ENCODE measurements at regions not wholly inside any gene's neighbourhood (a gene's known extent, or its start where the extent isn't known, plus 50 kb on each side); places are given as distances from the start of the nearest gene placed in this dataset.

DNA sequence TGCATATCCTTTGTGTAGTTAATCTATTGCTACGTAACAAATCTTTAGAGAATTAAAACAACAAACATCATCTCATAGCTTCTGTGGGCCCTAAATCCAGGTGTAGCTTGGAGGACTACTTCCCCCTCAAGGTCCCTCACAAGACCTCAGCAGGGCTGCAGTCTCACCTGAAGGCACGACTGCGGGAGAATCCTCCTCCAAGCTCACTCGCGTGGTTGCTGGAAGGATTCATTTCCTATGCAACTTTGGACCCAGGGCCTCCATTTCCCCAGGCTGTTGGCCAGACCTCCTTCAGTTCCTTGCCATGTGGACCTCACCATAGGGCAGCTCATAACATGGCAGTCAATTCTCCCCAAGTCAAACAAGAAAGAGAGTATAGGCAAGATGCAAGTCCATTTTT is 140.4 kb downstream of the OAT start:
- Histone ChIP-seq H3K9me3 (ENCODE audit: control insufficient read depth in 2 of 2, low read length in 2 of 2) (peaks cover 0 to 4% of the 10 kb centered on the region in 2 donors), H3K9ac (ENCODE audit: low read length in 2 of 2) (no peak overlapping the region)

DNA sequence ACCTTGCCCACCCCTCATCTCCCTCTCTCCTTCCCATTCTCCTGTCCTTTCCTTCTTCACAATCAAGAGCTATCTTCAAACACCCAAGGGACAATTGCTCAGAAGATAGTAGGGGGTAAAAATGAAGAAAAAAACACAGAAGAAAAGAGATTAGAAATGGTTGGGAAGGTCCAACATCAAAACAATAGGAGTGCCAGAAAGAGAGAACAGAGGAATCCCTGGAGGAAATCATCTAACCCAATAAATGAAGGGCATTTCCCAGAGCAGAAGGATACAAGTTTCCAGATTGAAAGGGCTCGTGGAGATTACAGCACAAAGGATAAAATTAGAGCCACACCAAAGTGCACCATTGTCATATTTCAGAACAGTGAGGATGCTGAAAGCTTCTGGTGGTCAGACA is 145.6 kb downstream of the OAT start:
- H3K9ac ChIP-seq (ENCODE audit: low read length in 2 of 2): no peak overlapping the region
- no peaks in the 10 kb centered on the region for H3K36me3 ChIP-seq (ENCODE audit: control insufficient read depth in 2 of 2, insufficient read depth in 2 of 2, low read length in 2 of 2)
- peaks cover 6 to 11% of the 10 kb centered on the region in 2 donors for H3K9me3 ChIP-seq (ENCODE audit: control insufficient read depth in 2 of 2, low read length in 2 of 2)
- H3K4me3 ChIP-seq (ENCODE audit: low read length in 2 of 2): no peak overlapping the region
- no peaks in the 10 kb centered on the region for H3K4me1 ChIP-seq (ENCODE audit: control insufficient read depth, insufficient read depth, low read length)
- no peaks in the 10 kb centered on the region for H3K27me3 ChIP-seq (ENCODE audit: control insufficient read depth in 1 of 2, insufficient read depth in 2 of 2, low read length in 2 of 2)
- H3K27ac ChIP-seq (ENCODE audit: low read length): no peak overlapping the region

More for the DNA sequence above, 140.4 kb downstream of the OAT start:
- no peak overlapping the region for H3K27ac ChIP-seq (ENCODE audit: low read length)
- H3K36me3 ChIP-seq (ENCODE audit: control insufficient read depth in 2 of 2, insufficient read depth in 2 of 2, low read length in 2 of 2): no peaks in the 10 kb centered on the region
- no peak overlapping the region for H3K4me3 ChIP-seq (ENCODE audit: low read length in 2 of 2)
- no peaks in the 10 kb centered on the region for H3K27me3 ChIP-seq (ENCODE audit: control insufficient read depth in 1 of 2, insufficient read depth in 2 of 2, low read length in 2 of 2)
- H3K4me1 ChIP-seq (ENCODE audit: control insufficient read depth, insufficient read depth, low read length): no peaks in the 10 kb centered on the region

DNA sequence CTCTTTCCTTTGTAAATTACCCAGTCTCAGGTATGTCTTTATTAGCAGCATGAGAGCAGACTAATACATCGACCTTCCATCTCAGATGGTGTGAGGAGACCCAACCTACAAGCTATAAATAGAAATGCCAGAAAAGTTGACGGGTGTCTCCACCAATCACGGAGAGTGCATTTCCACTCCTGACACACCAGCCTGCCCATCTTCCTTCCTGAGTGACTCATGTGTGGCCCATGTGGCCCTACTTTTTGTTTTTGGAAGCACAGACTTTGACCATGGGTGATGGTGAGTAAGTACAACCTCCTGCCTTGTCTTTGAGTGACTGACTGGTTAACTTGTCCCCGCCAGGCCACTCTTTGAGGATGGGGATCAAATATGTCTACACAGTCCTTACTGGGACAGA is 147.0 kb downstream of the OAT start:
- Histone ChIP-seq H3K4me3 (ENCODE audit: low read length in 2 of 2) (no peak overlapping the region), H3K4me1 (ENCODE audit: control insufficient read depth, insufficient read depth, low read length) (peaks cover 8% of the 10 kb centered on the region), H3K9me3 (ENCODE audit: control insufficient read depth in 2 of 2, low read length in 2 of 2) (peaks cover 6 to 11% of the 10 kb centered on the region in 2 donors), H3K27me3 (ENCODE audit: control insufficient read depth in 1 of 2, insufficient read depth in 2 of 2, low read length in 2 of 2) (no peaks in the 10 kb centered on the region), H3K27ac (ENCODE audit: low read length) (no peak overlapping the region), H3K9ac (ENCODE audit: low read length in 2 of 2) (no peak overlapping the region), H3K36me3 (ENCODE audit: control insufficient read depth in 2 of 2, insufficient read depth in 2 of 2, low read length in 2 of 2) (no peaks in the 10 kb centered on the region)

DNA sequence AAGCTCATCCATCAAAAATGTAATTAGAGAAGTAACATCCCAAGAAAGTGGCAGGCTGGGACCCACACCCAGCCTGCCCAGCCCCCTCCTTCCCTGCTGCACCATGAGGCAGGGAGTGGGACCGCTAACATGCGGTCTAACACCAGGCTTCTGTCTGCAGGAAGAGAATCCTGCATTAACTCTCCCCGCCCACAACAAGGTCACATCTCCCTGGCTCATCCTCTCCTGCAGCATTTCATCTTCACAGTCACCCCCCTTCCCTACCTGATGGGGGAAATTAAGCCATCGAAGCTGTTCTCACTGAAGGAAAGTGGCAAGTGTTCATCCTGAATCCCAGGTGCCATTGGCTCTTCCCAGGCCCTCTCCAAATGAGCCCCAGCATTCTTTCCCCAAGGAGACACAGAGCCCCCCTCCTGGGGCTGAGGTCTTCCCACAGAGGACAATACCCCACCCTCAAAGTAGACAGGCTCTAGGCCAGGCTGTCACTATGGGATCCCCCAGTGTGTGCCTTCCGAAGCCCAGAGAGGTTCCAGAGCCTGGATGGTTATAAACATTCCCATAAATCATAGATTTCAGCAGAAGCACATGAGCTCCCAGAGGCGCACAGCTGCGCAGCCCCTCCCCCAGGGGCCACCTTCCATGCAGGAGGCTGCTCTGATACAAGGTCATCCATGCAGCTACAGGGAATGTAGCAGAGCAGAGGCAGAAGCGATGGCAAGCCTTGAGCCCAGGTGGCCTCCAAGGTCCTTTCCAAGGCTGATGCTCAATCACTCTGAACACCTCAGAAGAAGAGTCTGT is 148.0 kb downstream of the OAT start:
- Histone ChIP-seq H3K9me3 (ENCODE audit: control insufficient read depth in 2 of 2, low read length in 2 of 2) (peaks cover 6 to 11% of the 10 kb centered on the region in 2 donors), H3K27ac (ENCODE audit: low read length) (no peak overlapping the region), H3K4me1 (ENCODE audit: control insufficient read depth, insufficient read depth, low read length) (peaks cover 8% of the 10 kb centered on the region), H3K9ac (ENCODE audit: low read length in 2 of 2) (no peak overlapping the region), H3K27me3 (ENCODE audit: control insufficient read depth in 1 of 2, insufficient read depth in 2 of 2, low read length in 2 of 2) (no peaks in the 10 kb centered on the region), H3K36me3 (ENCODE audit: control insufficient read depth in 2 of 2, insufficient read depth in 2 of 2, low read length in 2 of 2) (no peaks in the 10 kb centered on the region), H3K4me3 (ENCODE audit: low read length in 2 of 2) (no peak overlapping the region)

DNA sequence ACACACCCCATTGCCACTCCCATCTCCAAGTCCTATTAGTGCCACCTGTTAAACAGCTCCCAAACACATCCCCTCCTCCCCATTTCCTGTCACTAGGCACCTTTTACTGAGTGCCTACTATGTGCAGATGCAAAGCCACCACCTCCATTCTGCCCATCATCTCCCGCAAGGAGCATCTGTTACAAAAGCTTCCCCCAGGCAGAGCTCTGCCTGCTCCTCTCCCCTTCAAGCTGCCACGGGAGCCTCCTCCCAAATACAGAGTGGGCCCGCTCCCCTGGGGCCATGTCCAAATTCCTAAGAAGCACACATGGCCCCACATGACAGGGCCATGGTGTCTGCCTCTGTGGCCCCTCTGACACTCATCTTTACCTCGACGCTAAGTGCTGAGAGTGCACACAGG is 149.7 kb downstream of the OAT start:
- Histone ChIP-seq H3K27me3 (ENCODE audit: control insufficient read depth in 1 of 2, insufficient read depth in 2 of 2, low read length in 2 of 2) (no peaks in the 10 kb centered on the region), H3K27ac (ENCODE audit: low read length) (no peak overlapping the region), H3K36me3 (ENCODE audit: control insufficient read depth in 2 of 2, insufficient read depth in 2 of 2, low read length in 2 of 2) (no peaks in the 10 kb centered on the region), H3K4me1 (ENCODE audit: control insufficient read depth, insufficient read depth, low read length) (peaks cover 8% of the 10 kb centered on the region), H3K9me3 (ENCODE audit: control insufficient read depth in 2 of 2, low read length in 2 of 2) (peaks cover 6 to 11% of the 10 kb centered on the region in 2 donors), H3K9ac (ENCODE audit: low read length in 2 of 2) (no peak overlapping the region), H3K4me3 (ENCODE audit: low read length in 2 of 2) (no peak overlapping the region)

DNA sequence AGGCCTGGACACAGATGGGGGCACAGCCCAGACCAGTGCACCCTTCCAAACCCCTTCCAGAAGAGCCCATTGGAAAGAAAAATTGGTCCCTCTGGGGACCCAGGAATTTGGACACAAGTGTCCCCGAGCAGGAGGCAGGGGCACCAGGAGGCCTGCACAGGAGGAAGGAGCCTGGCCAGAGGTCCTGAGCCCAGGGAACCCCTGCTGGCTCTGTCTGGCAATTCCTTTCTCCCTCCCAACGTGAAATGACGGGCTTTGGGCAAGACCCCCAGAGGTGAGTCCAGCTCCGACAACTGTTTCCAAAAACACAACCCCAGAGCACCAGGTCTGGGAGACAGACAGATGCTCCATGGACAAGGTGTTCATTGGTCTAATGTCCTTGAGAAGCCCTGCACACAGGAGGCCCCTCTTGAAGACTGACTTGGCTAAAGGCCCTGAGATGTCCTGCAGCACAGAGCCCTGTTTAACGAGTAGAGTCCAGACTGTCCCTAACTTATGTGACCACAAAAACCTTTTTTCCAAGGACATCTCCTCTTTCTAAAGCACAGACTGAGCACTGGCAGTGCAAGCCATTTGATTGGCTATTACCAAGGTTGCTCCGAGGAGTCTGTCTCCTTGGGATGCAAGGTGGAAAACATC is 150.7 kb downstream of the OAT start:
- Histone ChIP-seq H3K9ac (ENCODE audit: low read length in 2 of 2) (no peak overlapping the region), H3K27ac (ENCODE audit: low read length) (no peak overlapping the region), H3K4me3 (ENCODE audit: low read length in 2 of 2) (no peak overlapping the region), H3K9me3 (ENCODE audit: control insufficient read depth in 2 of 2, low read length in 2 of 2) (peaks cover 6 to 9% of the 10 kb centered on the region in 2 donors), H3K36me3 (ENCODE audit: control insufficient read depth in 2 of 2, insufficient read depth in 2 of 2, low read length in 2 of 2) (no peaks in the 10 kb centered on the region), H3K27me3 (ENCODE audit: control insufficient read depth in 1 of 2, insufficient read depth in 2 of 2, low read length in 2 of 2) (no peaks in the 10 kb centered on the region), H3K4me1 (ENCODE audit: control insufficient read depth, insufficient read depth, low read length) (peaks cover 8% of the 10 kb centered on the region)

DNA sequence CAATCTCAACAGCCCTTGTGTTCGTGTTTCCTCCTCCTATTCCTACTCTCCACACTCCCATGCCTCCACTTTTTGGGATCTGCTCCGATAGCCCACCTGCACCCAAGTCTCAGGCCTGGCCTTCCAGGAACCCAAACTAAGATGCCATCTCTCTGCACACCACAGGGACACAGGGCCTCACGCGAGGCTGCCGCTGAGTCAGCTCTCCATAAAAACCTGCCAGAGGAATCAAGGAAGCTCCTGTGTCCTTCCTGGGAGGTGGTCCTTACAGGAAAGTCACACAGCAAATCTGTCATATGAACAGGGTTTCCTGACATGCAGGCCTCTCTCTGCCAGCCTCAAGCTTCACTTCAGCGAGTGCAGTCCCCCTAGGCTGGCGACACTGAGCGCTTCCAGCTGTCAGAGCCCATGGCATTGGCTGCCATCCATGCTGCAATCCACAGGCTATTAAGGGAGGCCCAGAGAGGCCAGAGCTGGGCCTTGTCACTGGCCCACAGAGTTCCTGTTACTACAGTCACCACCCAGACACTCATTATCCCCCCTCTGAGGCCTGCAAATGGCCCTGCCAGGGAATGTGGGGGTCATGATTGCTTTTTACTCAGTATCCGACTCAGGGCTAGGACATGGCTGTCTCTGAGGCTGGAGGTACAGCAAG is 151.4 kb downstream of the OAT start:
- Histone ChIP-seq H3K9ac (ENCODE audit: low read length in 2 of 2) (no peak overlapping the region), H3K36me3 (ENCODE audit: control insufficient read depth in 2 of 2, insufficient read depth in 2 of 2, low read length in 2 of 2) (no peaks in the 10 kb centered on the region), H3K27me3 (ENCODE audit: control insufficient read depth in 1 of 2, insufficient read depth in 2 of 2, low read length in 2 of 2) (no peaks in the 10 kb centered on the region), H3K4me3 (ENCODE audit: low read length in 2 of 2) (no peak overlapping the region), H3K27ac (ENCODE audit: low read length) (no peak overlapping the region), H3K4me1 (ENCODE audit: control insufficient read depth, insufficient read depth, low read length) (peaks cover 8% of the 10 kb centered on the region), H3K9me3 (ENCODE audit: control insufficient read depth in 2 of 2, low read length in 2 of 2) (peaks cover 3 to 6% of the 10 kb centered on the region in 2 donors)

DNA sequence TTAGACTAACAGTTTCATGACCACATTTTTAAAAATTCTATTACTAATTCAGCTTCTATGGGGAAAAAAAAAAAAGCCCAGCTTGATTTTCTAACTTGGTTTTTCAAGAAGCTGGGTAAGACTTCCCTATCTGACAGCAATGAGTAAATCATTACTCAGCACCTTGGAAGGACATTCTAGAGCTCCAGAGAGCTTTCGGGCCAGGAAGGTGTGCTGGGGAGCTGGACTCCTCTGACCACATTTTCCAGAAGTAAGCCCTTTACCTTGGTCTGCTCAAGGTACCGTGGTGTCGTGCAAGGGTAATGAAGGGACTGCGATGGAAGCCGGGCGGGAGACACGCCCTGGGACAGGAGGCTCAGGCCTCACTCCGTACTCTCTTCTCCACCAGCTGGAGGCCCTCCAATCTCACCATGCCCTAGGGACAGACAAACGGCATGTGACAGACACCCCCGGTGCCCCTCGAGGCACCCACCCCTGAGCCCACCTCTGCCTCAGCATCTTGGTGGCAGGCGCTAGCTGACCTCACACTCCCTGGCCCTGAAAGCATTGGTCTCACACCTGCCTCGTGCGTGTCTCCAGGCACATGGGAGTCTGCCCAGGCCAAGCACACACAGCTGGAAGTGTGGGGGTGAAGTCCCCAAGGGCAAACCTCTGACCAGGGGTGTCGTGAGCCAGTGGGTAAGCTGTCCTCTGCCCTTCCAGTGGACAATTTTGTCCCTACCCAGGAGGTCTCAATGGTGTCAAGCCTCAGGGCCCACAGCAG is 152.1 kb downstream of the OAT start:
- H3K4me1 ChIP-seq (ENCODE audit: control insufficient read depth, insufficient read depth, low read length): peaks cover 8% of the 10 kb centered on the region
- H3K36me3 ChIP-seq (ENCODE audit: control insufficient read depth in 2 of 2, insufficient read depth in 2 of 2, low read length in 2 of 2): no peaks in the 10 kb centered on the region
- H3K4me3 ChIP-seq (ENCODE audit: low read length in 2 of 2): no peak overlapping the region
- no peak overlapping the region for H3K9ac ChIP-seq (ENCODE audit: low read length in 2 of 2)
- H3K27ac ChIP-seq (ENCODE audit: low read length): no peak overlapping the region
- no peaks in the 10 kb centered on the region for H3K9me3 ChIP-seq (ENCODE audit: control insufficient read depth in 2 of 2, low read length in 2 of 2)
- H3K27me3 ChIP-seq (ENCODE audit: control insufficient read depth in 1 of 2, insufficient read depth in 2 of 2, low read length in 2 of 2): no peaks in the 10 kb centered on the region

DNA sequence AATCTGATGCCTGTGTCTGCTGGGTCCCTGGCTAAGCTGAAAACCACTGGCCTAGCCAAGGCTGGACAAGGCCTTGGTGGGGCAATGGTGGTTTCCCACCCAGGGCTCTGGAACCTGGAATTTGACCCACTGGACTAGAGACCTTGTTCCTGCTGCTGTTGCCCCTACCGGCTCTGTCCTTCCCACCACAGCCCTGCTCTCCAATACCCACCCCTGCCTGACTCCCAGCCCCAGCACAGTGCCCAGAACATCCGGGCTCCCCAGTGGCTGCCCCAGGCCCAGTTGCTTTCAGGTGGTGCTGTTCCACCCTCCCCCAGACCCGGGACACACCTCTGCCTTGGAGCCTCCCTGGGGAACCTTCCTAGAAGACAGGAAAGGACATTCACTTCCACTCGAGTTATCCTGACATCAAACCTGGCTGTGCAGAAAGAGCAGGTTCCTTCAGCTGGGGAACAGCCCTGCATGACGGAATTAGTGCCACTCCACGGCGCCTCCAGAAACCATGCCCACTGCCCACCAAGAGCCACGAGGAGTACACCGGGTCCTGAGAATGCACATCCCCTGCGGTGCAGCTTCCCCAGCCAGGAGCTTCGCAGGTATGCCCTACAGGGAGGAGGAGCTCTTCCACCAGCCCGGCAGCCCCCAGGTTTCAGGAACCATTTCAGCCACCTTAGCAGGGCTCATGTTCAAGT is 152.8 kb downstream of the OAT start:
- H3K9ac ChIP-seq (ENCODE audit: low read length in 2 of 2): no peak overlapping the region
- no peaks in the 10 kb centered on the region for H3K9me3 ChIP-seq (ENCODE audit: control insufficient read depth in 2 of 2, low read length in 2 of 2)
- no peaks in the 10 kb centered on the region for H3K27me3 ChIP-seq (ENCODE audit: control insufficient read depth in 1 of 2, insufficient read depth in 2 of 2, low read length in 2 of 2)
- H3K27ac ChIP-seq (ENCODE audit: low read length): no peak overlapping the region
- peaks cover 8% of the 10 kb centered on the region for H3K4me1 ChIP-seq (ENCODE audit: control insufficient read depth, insufficient read depth, low read length)
- no peak overlapping the region for H3K4me3 ChIP-seq (ENCODE audit: low read length in 2 of 2)
- no peaks in the 10 kb centered on the region for H3K36me3 ChIP-seq (ENCODE audit: control insufficient read depth in 2 of 2, insufficient read depth in 2 of 2, low read length in 2 of 2)

DNA sequence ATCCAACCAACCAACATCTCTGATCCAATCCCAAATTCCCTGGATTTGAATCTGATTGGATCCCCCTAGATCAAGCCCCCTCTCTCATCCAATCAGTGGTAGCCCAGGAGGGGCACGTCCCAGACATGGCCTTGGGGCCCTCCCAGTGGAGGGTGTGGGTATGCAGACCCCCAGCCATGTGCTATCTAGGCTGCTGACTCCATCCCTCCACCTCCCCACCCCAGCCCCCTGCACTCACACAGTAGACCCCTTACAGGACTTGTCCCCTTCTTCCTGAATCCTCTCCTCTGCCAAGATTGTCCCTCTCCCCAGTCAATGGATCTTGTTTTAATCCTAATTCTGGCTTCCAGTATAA is 153.4 kb downstream of the OAT start:
- Histone ChIP-seq H3K27ac (ENCODE audit: low read length) (no peak overlapping the region), H3K27me3 (ENCODE audit: control insufficient read depth in 1 of 2, insufficient read depth in 2 of 2, low read length in 2 of 2) (no peaks in the 10 kb centered on the region), H3K9ac (ENCODE audit: low read length in 2 of 2) (no peak overlapping the region), H3K4me3 (ENCODE audit: low read length in 2 of 2) (no peak overlapping the region), H3K36me3 (ENCODE audit: control insufficient read depth in 2 of 2, insufficient read depth in 2 of 2, low read length in 2 of 2) (no peaks in the 10 kb centered on the region), H3K4me1 (ENCODE audit: control insufficient read depth, insufficient read depth, low read length) (peaks cover 8% of the 10 kb centered on the region), H3K9me3 (ENCODE audit: control insufficient read depth in 2 of 2, low read length in 2 of 2) (no peaks in the 10 kb centered on the region)

Measured in stomach smooth muscle (tissue), 2 donors.